CD4-positive, CD25-positive, alpha-beta regulatory T cell (primary cell): ENCODE measurements at regions not wholly inside any gene's neighbourhood (a gene's known extent, or its start where the extent isn't known, plus 50 kb on each side); places are given as distances from the start of the nearest gene placed in this dataset.
"Not testable (repeated sequence)": the region's sequence is repeated elsewhere in the genome, so short reads cannot be mapped to it uniquely, and the experiment has no call there.

Source experiments
- ATAC-seq, 2 donors: fragments of 150-1000 bp; cut with Tn5 transposase; one replicate each; pipeline ENCODE4 v1.10.0; 2021; ENCODE audit warnings: low read depth in 2 of 2, moderate number of reproducible peaks in 2 of 2, moderate library complexity in 1 of 2
- DNase-seq, 3 donors: peaks; one replicate each; pipeline versions ENCODE4 v3.0.0 to v3.0.0-alpha.2; 2012 to 2022; ENCODE audit warnings: mixed read lengths in 1 of 3
- H3K27ac ChIP-seq: one replicate; pipeline ENCODE4 v1.7.0; 2013; ENCODE audit warnings: mild to moderate bottlenecking, low read length; ENCODE audit not compliant: insufficient read depth, poor library complexity, severe bottlenecking
- H3K27me3 ChIP-seq: one replicate; pipeline ENCODE4 v1.7.0; 2013; ENCODE audit warnings: low read length; ENCODE audit not compliant: control insufficient read depth, insufficient read depth
- H3K36me3 ChIP-seq: one replicate; pipeline ENCODE4 v1.7.0; 2013; ENCODE audit warnings: mild to moderate bottlenecking, low read length, moderate library complexity; ENCODE audit not compliant: control insufficient read depth, insufficient read depth
- H3K4me1 ChIP-seq: 2 replicates; pipeline ENCODE4 v1.7.0; 2013; ENCODE audit warnings: mild to moderate bottlenecking, low read length; ENCODE audit not compliant: insufficient read depth, control insufficient read depth, poor library complexity, severe bottlenecking
- H3K4me3 ChIP-seq: one replicate; pipeline ENCODE4 v1.7.0; 2013; ENCODE audit warnings: low read depth, mild to moderate bottlenecking, low read length, moderate library complexity
- H3K9me3 ChIP-seq, 2 experiments: 1 replicate in 1 of 2; 2 replicates in 1 of 2; pipeline ENCODE4 v1.7.0; 2013; ENCODE audit warnings: low read length in 2 of 2, mild to moderate bottlenecking in 1 of 2, moderate library complexity in 1 of 2; ENCODE audit not compliant: control insufficient read depth in 2 of 2
- H3K27ac Mint-ChIP-seq, 3 donors: one replicate each; pipeline ENCODE4 v1.8.0; 2020 to 2022; ENCODE audit warnings: mild to moderate bottlenecking in 3 of 3, mixed read lengths in 3 of 3, moderate library complexity in 2 of 3
- H3K27me3 Mint-ChIP-seq: one replicate; pipeline ENCODE4 v1.8.0; 2022; ENCODE audit warnings: mild to moderate bottlenecking, mixed read lengths
- H3K36me3 Mint-ChIP-seq: one replicate; pipeline ENCODE4 v1.8.0; 2020; ENCODE audit warnings: mixed read lengths
- H3K4me1 Mint-ChIP-seq, 4 donors: one replicate each; pipeline ENCODE4 v1.8.0; 2020 to 2022; ENCODE audit warnings: mixed read lengths in 4 of 4, mild to moderate bottlenecking in 1 of 4
- H3K4me3 Mint-ChIP-seq, 4 donors: one replicate each; pipeline ENCODE4 v1.8.0; 2020 to 2022; ENCODE audit warnings: mild to moderate bottlenecking in 4 of 4, mixed read lengths in 4 of 4, moderate library complexity in 3 of 4
- H3K9me3 Mint-ChIP-seq, 7 donors: one replicate each; pipeline ENCODE4 v1.8.0; 2020 to 2022; ENCODE audit warnings: mixed read lengths in 7 of 7, mild to moderate bottlenecking in 3 of 7, moderate library complexity in 2 of 7

DNA sequence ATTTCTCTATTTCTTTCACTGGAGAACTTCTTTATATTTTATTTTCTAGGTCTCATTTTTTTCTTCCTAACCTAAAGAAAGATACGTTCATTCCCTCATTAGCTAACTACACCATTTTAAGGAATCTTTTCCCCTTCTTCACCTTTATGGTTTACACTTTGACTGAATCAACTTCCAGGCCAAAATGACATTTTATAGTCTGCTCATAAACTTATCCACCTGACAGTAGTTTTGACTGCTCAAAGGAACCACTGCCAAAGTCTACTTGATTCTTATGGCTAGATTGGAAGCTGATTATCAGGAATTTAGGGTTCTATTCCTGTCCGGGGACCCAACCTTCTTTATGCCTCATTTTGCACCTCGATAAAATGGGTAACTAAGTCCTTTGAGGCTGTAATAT lies 73.0 kb upstream of the FOXP2 start:
- Histone ChIP-seq H3K36me3 (no peaks in the 10 kb centered on the region), H3K27ac (no peak overlapping the region), H3K9me3 (no peaks in the 10 kb centered on the region), H3K4me3 (no peak overlapping the region), H3K4me1 (no peaks in the 10 kb centered on the region), H3K27me3 (no peaks in the 10 kb centered on the region)
- Mint-ChIP-seq H3K9me3 (peaks cover 0 to 4% (median 0%) of the 10 kb centered on the region in 7 donors), H3K4me1 (no peaks in the 10 kb centered on the region), H3K27me3 (no peaks in the 10 kb centered on the region), H3K4me3 (no peak overlapping the region), H3K27ac (no peak overlapping the region), H3K36me3 (no peaks in the 10 kb centered on the region)
- no peak for ATAC-seq
- no peak for DNase-seq

DNA sequence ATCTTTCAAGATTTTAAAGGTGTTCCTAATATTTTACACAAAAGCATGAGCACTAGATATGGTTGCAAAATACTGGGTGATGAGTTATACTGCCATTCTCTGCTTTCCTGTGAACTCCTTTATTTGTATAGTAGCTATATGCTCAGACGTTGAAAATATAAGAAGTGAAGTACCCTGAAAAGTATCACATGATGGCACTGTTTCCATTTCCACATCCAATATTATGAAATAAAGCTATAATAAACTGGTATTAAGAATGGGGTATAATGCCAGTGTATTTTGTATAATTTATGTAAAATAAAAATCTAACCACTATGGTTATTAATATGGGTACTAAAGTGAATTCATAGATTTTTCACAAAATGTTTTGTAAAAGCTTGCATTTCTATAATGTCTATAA lies 79.6 kb upstream of the FOXP2 start:
- no peak overlapping the region for H3K27ac Mint-ChIP-seq
- no peaks in the 10 kb centered on the region for H3K36me3 Mint-ChIP-seq
- ATAC-seq, result no peak
- H3K4me3 Mint-ChIP-seq, result no peak overlapping the region
- Histone ChIP-seq H3K4me1 (no peaks in the 10 kb centered on the region), H3K27ac (no peak overlapping the region), H3K9me3 (no peaks in the 10 kb centered on the region), H3K4me3 (no peak overlapping the region), H3K36me3 (no peaks in the 10 kb centered on the region), H3K27me3 (no peaks in the 10 kb centered on the region)
- DNase-seq, result no peak
- peaks cover 0 to 4% (median 0%) of the 10 kb centered on the region in 7 donors for H3K9me3 Mint-ChIP-seq
- H3K27me3 Mint-ChIP-seq, result no peaks in the 10 kb centered on the region
- no peaks in the 10 kb centered on the region for H3K4me1 Mint-ChIP-seq

DNA sequence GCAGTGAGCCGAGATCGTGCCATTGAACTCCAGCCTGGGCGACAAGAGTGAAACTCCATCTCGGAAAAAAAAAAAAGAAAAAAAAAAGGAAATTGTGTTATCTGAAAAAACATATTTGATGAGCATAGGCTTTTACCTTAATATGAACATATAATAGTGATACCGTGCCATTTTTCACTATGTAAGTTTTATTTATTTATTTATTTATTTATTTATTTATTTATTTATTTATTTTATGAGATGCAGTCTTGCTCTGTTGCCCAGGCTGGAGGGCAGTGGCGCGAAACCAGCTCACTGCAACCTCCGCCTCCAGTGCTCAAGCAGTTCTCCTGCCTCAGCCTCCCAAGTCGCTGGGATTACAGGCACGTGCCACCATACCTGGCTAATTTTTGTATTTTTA lies 85.2 kb upstream of the FOXP2 start:
- not testable (repeated sequence) for H3K4me3 Mint-ChIP-seq, H3K9me3 Mint-ChIP-seq, ATAC-seq, H3K27me3 ChIP-seq, H3K4me1 ChIP-seq, H3K36me3 ChIP-seq, H3K27ac ChIP-seq, H3K9me3 ChIP-seq, H3K27me3 Mint-ChIP-seq, H3K4me1 Mint-ChIP-seq, DNase-seq, H3K36me3 Mint-ChIP-seq, H3K4me3 ChIP-seq, H3K27ac Mint-ChIP-seq

DNA sequence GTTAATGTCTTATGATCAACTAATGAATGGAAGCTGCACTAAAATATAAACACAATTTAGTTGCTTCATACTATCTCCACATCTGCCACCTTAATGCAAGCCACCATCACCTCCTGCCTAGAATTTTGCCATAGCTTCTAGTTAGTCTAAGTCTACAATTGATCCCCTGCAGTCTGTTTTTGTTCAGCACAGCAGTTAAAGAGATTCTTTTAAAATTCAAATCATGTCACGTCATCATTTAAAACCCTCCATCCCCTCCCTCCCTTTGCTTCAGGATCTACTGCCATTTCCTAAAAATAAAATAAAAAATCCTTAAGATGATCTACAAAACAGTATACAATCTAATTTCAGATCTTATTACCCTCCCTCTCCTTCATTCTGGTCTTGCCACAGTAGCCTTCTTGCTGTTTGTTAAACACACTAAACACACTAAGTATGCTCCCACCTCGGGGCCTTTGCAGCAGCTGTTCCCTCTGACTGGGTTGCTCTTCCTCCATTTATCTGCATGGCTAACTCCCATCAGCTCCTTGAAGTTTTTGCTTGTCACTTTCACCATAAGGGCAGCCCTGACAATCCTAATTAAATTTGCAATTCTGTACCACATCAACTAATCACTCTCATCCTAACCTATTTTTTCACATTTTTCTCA lies 97.0 kb upstream of the FOXP2 start:
- Histone ChIP-seq H3K36me3 (no peaks in the 10 kb centered on the region), H3K27me3 (no peaks in the 10 kb centered on the region), H3K27ac (no peak overlapping the region), H3K4me1 (no peaks in the 10 kb centered on the region), H3K4me3 (no peak overlapping the region), H3K9me3 (no peaks in the 10 kb centered on the region)
- DNase-seq (no peak), ATAC-seq (no peak)
- peaks cover 5% of the 10 kb centered on the region for H3K27me3 Mint-ChIP-seq
- peaks cover 0 to 3% (median 0%) of the 10 kb centered on the region in 7 donors for H3K9me3 Mint-ChIP-seq
- no peak overlapping the region for H3K4me3 Mint-ChIP-seq
- no peaks in the 10 kb centered on the region for H3K36me3 Mint-ChIP-seq
- no peak overlapping the region for H3K27ac Mint-ChIP-seq
- H3K4me1 Mint-ChIP-seq, result no peaks in the 10 kb centered on the region

DNA sequence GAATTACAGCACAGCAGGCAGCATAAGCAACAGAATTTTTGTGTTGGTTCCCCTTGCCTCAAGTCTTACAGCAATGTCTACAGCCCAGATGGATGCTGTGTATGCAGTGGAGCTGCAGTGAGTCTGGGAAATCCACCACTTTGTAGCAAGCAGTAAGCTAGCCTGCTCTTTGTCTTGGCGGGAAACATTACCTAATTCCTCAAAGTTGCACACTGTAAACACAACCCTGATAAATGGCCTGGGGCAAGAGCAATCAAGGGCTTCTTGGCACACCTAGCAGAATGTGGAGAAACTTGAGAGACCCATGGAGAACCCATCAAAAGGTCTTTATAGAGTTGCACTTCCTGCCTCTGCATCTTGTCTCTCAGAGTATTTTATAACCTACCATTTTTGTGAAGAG lies 102.0 kb upstream of the FOXP2 start:
- Mint-ChIP-seq H3K36me3 (no peaks in the 10 kb centered on the region), H3K27ac (no peak overlapping the region), H3K27me3 (peaks cover 5% of the 10 kb centered on the region), H3K4me3 (no peak overlapping the region), H3K4me1 (no peaks in the 10 kb centered on the region), H3K9me3 (peaks cover 0 to 5% (median 0%) of the 10 kb centered on the region in 7 donors)
- Histone ChIP-seq H3K27ac (no peak overlapping the region), H3K27me3 (no peaks in the 10 kb centered on the region), H3K36me3 (no peaks in the 10 kb centered on the region), H3K4me1 (no peaks in the 10 kb centered on the region), H3K9me3 (no peaks in the 10 kb centered on the region), H3K4me3 (no peak overlapping the region)
- DNase-seq (no peak), ATAC-seq (no peak)

DNA sequence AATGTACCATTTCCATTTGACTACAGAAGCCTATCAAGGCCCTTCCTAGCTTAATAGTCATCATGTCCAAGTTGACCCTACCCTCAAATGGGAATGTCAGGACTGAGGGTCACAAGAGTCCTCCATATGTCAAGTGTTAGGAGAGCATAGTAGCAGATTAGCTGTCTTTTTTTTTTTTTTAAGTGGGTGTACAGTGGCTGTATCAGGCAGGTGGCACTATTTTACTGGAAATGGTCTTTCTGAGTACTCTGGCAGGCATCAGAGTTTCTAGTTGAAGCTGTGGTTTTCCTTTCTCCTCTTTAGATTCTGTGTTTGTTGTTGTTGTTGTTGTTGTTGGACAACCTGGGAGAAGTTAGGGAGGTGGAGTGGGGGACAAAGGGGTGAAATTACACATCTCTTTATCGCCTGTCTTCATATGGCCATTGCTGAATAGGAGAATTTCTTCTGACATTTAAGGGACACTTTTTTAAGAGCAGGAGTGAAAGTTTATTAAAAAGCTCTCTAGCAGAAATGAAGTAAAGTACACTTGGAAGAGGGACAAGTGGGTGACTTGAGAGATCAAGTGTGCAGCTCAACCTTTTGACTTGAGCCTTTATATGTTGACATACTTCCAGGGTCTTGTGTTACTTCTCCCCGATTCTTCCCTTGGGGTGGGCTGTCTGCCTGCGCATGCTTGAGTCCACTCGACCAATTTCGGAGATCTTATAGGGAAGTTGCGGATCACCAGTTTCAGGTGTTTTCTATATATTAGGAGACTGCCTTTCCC lies 104.1 kb upstream of the FOXP2 start:
- Mint-ChIP-seq H3K9me3 (peaks cover 0 to 4% (median 0%) of the 10 kb centered on the region in 7 donors), H3K27me3 (no peaks in the 10 kb centered on the region), H3K4me3 (no peak overlapping the region), H3K27ac (peak overlapping the region in 1 of 3 donors; percentile 26), H3K4me1 (no peaks in the 10 kb centered on the region), H3K36me3 (no peaks in the 10 kb centered on the region)
- Histone ChIP-seq H3K9me3 (no peaks in the 10 kb centered on the region), H3K4me3 (no peak overlapping the region), H3K36me3 (no peaks in the 10 kb centered on the region), H3K27ac (no peak overlapping the region), H3K27me3 (no peaks in the 10 kb centered on the region), H3K4me1 (no peaks in the 10 kb centered on the region)
- DNase-seq (no peak), ATAC-seq (no peak)

DNA sequence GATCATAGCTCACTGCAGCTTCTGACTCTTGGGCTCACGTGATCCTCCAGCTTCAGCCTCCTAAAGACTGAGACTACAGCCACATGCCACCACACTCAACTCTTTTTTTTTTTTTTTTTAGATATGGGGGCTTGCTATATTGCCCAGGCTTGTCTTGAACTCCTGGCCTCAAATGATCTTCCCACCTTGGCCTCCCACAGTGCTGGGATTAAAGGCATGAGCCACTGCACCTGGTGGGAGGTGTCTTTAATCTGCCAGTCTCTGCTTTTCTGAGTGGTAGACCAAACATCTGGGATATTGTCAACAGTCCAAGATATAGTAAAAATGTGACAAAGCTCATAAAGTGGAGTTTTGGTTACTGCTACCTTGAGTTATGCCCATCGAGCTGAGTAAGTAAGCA lies 104.9 kb upstream of the FOXP2 start:
- H3K9me3 ChIP-seq, result no peaks in the 10 kb centered on the region
- no peak overlapping the region for H3K4me3 ChIP-seq
- peaks cover 0 to 4% (median 0%) of the 10 kb centered on the region in 7 donors for H3K9me3 Mint-ChIP-seq
- ATAC-seq (no peak), DNase-seq (no peak)
- H3K36me3 Mint-ChIP-seq, result no peaks in the 10 kb centered on the region
- no peaks in the 10 kb centered on the region for H3K27me3 Mint-ChIP-seq
- no peaks in the 10 kb centered on the region for H3K4me1 Mint-ChIP-seq
- no peak overlapping the region for H3K27ac ChIP-seq
- no peaks in the 10 kb centered on the region for H3K36me3 ChIP-seq
- no peak overlapping the region for H3K4me3 Mint-ChIP-seq
- H3K27ac Mint-ChIP-seq, result no peak overlapping the region
- no peaks in the 10 kb centered on the region for H3K27me3 ChIP-seq
- no peaks in the 10 kb centered on the region for H3K4me1 ChIP-seq

DNA sequence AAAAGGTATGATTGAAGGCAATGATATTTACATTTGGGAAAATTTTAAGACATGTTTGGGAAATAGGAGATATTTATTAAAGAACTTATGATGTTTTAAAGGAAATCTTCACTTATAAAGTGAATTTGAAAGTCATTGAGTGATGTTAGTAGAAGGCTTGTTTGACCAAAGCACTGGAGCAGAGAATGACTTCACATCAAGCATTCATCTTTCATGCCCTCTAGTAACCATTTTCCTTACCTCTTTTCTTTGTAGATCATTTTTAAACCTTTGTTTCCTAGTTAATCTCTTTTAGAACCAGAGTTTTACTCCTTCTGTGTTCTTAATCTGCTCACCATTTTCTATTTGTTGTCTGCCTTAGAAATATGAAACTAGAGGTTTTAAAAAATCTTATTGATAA lies 111.3 kb upstream of the FOXP2 start:
- no peaks in the 10 kb centered on the region for H3K27me3 ChIP-seq
- no peak overlapping the region for H3K27ac Mint-ChIP-seq
- H3K36me3 Mint-ChIP-seq, result no peaks in the 10 kb centered on the region
- no peak overlapping the region for H3K27ac ChIP-seq
- no peaks in the 10 kb centered on the region for H3K27me3 Mint-ChIP-seq
- H3K4me3 ChIP-seq, result no peak overlapping the region
- DNase-seq, result no peak
- no peaks in the 10 kb centered on the region for H3K4me1 ChIP-seq
- no peaks in the 10 kb centered on the region for H3K9me3 ChIP-seq
- H3K4me1 Mint-ChIP-seq, result no peaks in the 10 kb centered on the region
- no peaks in the 10 kb centered on the region for H3K9me3 Mint-ChIP-seq
- no peak overlapping the region for H3K4me3 Mint-ChIP-seq
- no peak for ATAC-seq
- H3K36me3 ChIP-seq, result no peaks in the 10 kb centered on the region
